Liver (tissue), 3 donors: ENCODE measurements at regions not wholly inside any gene's neighbourhood (a gene's known extent, or its start where the extent isn't known, plus 50 kb on each side); places are given as distances from the start of the nearest gene placed in this dataset.

Experiments
- ATF3 ChIP-seq: IDR thresholded peaks from 2 replicates; pipeline ENCODE4 v1.6.1; 2016; ENCODE audit warnings: antibody characterized with exemption
- CTCF ChIP-seq: fragments of 150-350 bp; IDR thresholded peaks from 2 replicates; pipeline ENCODE4 v1.5.1; 2017; ENCODE audit warnings: improper control_type of control experiment, low read depth, low read length; ENCODE audit not compliant: missing input control
- GABPA ChIP-seq, 2 donors: IDR thresholded peaks in 1 of 2; conservative IDR thresholded peaks in 1 of 2; 2 replicates each; pipeline ENCODE4 v1.6.1; 2016; ENCODE audit warnings: antibody characterized with exemption in 2 of 2, mild to moderate bottlenecking in 1 of 2, moderate library complexity in 1 of 2
- REST ChIP-seq: IDR thresholded peaks from 2 replicates; pipeline ENCODE4 v1.6.1; 2016; ENCODE audit warnings: antibody characterized with exemption, mild to moderate bottlenecking
- ZBTB33 ChIP-seq: IDR thresholded peaks from 2 replicates; pipeline ENCODE4 v1.6.1; 2016; ENCODE audit warnings: antibody characterized with exemption
- donor health status: healthy.
- donor health status: healthy.

GRCh38 chr14:51792809-51793208 is 67.6 kb upstream of the GNG2 start:
- TF ChIP-seq CTCF (no peak), ATF3 (no peak), REST (no peak), GABPA (IDR thresholded peaks at IDR 0.05 in 1 of 2, conservative IDR thresholded peaks at IDR 0.05 in 1 of 2) (no peak), ZBTB33 (no peak)
